HL-60/S4 treated with retinoic acid at 250 ng/mL for 4 days and 3 days (cell line): ENCODE measurements at regions not wholly inside any gene's neighbourhood (a gene's known extent, or its start where the extent isn't known, plus 50 kb on each side); places are given as distances from the start of the nearest gene placed in this dataset.

Experiments used
- in situ Hi-C: fragments of 300-500 bp; cut with MboI; formaldehyde crosslinking; loops from 2 replicates; pipeline ENCODE4 v1.7.0; 2022; ENCODE audit warnings: low sequenced_read_pairs

- in situ Hi-C loops, result no loop called here
These were observed 460.6 kb downstream of the FOXO1 start for GRCh38 chr13:40205771-40206240.

DNA sequence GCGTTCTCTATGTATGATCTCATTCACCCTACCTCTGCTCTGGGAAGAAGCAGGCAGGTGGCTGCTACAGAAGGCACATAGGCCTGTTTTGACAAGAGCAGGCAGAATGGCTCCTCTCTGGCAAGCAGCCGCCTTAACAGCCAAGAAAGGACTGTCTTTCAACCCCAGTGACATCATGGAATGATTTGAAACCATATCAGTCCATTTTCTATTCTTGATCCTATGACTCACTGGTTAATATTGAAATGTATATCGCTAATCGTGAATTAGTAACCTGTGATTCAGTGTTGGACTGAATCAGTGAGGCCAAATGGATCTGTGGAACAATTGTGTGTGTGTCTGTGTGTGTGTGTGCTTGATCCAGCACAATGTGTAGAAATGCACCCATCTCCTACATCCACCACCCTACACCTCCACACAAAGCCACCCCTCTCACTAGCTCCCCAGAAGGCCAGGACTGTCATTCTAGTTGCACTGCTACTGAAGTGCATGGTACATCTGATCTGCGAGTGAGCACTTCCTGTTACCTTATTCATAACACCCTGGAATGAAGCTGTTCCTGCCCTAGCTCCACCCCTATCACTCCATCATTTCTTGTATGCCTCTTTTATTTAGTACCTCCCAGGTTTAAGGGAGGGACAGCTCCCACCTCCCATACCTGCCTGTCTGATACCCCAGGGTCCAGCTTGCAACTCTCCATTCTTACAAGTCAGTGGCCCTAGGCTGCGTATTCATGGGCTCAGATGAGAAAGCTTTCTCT lies 460.0 kb downstream of the FOXO1 start:
- in situ Hi-C loops, result no loop called here

DNA sequence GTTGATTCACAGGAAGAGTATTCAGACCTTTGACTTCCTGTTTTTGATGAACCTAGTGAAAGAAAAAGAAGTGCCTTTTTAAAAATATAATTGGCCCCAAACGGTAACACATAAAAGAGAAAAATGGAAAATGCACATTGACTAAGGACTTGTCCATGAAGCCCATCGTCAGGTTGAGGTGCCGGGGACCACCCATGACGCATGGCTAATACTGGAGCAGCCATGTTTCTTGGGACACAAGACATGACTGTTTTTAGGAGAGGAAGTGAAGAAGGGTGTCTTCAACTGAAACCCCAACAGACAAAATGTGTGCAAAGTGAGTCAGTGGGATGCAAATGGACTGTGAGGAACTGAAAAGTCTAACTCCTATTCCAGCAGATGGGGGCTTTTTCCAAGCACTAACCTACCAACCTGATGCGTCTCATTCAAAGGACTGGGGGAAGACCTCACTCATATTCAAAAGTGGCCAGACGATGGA lies 459.4 kb downstream of the FOXO1 start:
- in situ Hi-C loops, result no loop called here

DNA sequence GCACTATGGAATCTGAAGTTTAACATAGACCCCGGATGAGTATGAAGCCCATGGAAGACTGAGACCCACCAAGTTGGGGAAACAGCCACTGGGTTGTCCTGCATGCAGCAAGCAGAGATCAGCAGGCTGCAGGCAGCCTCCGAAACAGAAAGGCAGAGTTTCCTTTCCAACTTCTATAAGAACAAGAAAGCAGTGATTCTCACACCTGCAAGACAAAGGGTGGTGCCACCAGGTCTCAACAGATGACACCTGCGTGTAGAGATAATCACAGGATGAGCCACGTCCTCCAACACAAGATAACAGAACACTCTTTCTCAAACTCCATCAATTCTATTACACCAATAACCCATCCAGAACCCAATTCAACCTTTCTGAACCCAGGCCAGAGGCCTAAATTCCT lies 457.9 kb downstream of the FOXO1 start:
- in situ Hi-C loops, result no loop called here

- in situ Hi-C loops, result no loop called here
These were observed 455.4 kb downstream of the FOXO1 start for GRCh38 chr13:40210865-40211585.

DNA sequence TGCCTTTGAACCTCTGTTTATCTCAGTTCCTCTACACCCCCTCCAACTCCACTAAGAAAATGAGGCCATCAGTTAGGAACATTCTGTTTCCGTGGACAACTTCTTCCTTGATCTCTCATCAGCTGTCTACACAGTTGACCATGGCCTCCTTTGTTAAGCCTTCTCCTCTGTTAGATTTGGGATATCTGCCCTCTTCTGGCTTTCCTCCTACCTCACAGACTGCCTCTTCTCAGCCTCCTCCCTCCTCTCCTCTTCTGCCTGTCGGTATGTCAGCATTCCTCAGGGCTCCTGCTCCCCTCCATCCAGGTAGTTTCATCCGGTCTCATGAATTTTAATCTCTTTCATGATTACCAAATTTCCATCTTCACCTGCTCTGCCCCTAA lies 454.9 kb downstream of the FOXO1 start:
- in situ Hi-C loops, result no loop called here

DNA sequence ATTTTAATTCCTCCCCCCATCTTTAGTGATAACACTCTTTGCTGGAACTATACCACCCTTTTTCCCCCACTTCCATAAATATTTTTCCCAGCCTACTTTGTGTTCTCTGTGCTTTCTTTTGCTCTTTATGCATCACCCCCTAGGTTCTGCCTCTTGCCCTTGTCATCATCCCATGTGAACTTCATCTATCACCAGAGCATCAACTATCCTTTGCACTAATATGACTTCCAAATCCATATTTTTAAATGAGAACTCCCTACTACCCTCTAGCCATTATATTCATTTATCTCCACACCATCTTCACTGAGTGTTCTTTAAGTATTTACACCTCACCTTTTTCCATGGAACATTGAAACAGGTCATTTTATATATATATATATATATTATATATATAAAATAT lies 452.7 kb downstream of the FOXO1 start:
- in situ Hi-C loops, result no loop called here

DNA sequence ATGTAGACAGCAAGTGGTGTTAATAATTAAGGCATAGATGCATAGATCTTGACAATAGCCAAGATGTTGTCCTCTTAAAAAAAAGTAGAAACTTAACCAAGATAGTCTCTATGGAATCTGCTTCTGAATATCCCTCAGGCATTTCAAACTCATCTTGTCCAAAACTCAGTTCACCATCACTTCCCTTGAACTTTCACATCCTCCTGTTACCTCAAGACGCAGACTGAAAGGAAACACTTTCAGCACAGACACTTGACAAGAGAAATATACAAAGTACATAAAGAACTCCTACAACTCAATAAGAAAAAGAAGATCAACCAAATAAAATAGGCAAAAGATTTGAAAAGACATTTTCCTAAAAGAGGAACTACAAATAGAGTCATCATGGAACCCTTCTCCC lies 451.1 kb downstream of the FOXO1 start:
- in situ Hi-C loops, result no loop called here

GRCh38 chr13:40215747-40216146 lies 450.7 kb downstream of the FOXO1 start:
- in situ Hi-C loops, result no loop called here

- in situ Hi-C loops, result no loop called here
These were observed 448.8 kb downstream of the FOXO1 start for GRCh38 chr13:40217675-40218074.

DNA sequence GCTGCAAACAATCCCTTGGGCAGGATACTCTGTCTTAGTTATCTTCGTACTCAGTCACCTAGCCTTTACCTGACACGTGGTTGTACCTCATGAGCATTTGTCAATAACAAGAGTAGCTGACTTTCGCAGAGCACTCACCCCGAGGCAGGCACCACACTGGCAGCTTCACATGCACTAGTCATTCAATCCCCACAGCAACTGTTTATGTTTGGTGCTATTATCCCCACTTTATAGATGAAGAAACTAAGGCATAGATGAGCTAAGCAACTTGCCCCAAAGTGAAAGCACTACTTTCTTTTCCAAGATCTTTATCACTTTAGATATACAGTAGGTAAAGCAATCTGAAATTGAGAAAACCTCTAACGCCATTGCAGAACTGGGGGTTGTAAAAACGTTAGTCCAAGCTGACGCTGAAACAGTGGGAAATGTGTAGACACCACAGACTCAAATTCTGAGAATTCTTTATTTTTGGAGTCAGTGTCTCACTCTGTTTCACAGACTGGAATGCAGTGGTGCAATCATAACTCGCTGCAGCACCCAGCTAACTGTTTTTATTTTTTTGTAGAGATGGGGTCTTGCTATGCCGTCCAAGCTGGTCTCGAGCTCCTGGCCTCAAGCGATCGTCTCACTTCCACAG lies 446.0 kb downstream of the FOXO1 start:
- in situ Hi-C loops, result no loop called here

- in situ Hi-C loops, result no loop called here
These were observed 445.3 kb downstream of the FOXO1 start for GRCh38 chr13:40221131-40221459.

DNA sequence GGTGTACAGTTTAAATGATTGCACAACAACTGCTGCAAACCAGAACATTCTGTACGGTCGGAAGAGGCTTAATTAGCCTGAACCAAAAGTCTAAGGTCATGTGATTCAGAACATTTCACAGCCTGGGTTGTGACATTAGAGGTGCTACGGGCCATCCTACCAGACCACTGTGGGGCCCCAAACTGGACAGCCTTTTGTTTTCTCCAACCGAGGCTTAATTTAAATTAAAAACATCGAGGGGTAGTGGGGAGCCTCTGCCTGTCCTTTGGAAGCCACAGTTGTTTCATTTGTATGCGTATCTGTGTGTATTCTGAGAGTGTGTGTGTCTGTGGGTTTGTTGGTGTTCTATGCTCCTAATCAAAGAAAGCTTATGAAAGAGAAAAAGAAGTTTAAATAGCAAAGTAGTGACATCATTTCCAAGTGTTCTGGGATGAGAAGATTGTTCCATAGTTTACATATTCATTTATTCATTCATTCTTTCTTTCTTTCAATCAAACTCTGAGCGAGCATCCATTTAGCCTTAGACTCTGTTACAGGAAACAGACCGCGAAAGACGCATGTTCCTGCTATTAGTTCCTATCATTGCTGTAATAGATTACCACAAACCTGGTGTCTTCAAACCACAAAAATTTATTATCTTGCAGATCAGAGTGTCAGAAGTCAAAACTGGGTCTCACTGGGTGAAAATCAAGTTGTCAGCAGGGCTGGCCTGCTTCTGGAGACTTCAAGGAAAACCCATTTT lies 444.8 kb downstream of the FOXO1 start:
- in situ Hi-C loops, result no loop called here

DNA sequence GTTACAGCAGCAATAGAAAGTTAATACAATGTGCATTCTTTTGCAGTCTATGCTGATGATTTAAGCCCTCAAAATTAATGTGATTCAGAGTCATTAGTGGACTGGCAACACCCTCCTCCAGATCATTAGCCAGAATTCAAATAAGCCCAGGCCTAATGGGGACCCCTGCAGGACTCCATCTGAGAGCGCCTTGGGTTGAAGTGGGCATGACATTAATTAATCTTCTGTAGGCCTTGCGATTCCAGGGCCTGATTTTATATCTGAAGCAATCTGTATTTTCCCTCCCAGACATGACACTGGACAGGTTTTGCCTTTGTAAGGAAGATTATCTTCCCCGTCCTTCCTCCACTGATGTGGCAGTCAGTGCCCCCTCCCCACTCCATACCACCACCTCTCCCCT lies 442.9 kb downstream of the FOXO1 start:
- in situ Hi-C loops, result no loop called here

- in situ Hi-C loops, result no loop called here
These were observed 437.9 kb downstream of the FOXO1 start for GRCh38 chr13:40228496-40228895.

DNA sequence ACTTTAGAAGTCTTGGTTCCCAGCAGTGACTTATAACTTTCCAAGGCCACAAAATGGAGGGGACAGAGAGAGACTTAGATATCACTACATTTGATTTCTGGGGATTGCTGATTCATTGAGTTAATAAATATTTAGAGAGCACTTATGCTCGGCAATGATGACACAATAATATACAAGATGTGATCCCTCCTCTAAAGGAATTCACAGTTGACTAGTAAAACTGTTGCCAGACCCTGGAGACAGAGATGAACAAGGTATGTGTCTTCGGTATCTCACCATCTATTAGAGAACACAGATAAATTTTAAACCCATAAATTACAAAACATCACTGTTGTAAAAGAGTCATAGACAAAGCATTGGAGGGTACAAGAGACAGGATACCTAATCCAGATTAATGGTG lies 437.5 kb downstream of the FOXO1 start:
- in situ Hi-C loops, result no loop called here

DNA sequence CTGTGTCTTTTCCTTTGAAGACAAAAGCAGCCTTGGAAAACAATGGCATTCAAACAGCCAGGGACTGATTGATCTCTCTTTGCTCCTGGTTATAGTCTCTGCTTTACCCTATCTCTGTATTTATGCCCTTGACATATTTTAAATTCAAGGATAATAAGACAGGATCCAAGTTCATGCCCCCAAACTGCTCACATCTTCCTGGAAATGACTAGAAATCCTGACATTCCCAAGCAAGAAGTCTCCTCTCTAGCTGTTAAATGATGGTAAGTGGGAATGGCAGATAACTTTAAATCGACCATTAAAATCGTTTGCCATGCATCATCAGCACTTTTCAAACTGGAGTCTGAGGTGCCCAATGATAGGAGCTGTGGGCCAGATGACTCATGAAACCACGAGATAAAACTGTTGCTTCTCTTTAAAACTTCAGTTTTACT lies 435.6 kb downstream of the FOXO1 start:
- in situ Hi-C loops, result no loop called here

DNA sequence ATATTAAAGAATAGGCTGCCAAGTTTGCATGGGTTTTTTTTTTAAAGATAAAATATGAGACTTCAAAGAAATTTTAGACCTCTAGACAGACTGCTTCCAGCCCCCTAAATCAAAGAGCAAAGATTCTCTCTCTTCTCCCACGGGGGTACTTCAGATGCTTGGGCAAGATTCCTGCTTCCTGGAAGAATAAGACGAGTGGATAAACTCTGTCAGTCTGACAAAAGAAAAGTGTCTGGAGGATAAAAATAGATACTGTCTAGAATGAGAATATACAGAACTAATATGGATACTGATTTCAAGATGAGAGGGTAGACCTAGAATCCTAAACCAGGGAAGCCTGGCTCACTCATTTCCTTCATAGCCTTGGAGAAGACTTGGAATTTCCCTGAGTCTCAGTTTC lies 435.1 kb downstream of the FOXO1 start:
- in situ Hi-C loops, result no loop called here

- in situ Hi-C loops, result no loop called here
These were observed 434.7 kb downstream of the FOXO1 start for GRCh38 chr13:40231751-40232150.

DNA sequence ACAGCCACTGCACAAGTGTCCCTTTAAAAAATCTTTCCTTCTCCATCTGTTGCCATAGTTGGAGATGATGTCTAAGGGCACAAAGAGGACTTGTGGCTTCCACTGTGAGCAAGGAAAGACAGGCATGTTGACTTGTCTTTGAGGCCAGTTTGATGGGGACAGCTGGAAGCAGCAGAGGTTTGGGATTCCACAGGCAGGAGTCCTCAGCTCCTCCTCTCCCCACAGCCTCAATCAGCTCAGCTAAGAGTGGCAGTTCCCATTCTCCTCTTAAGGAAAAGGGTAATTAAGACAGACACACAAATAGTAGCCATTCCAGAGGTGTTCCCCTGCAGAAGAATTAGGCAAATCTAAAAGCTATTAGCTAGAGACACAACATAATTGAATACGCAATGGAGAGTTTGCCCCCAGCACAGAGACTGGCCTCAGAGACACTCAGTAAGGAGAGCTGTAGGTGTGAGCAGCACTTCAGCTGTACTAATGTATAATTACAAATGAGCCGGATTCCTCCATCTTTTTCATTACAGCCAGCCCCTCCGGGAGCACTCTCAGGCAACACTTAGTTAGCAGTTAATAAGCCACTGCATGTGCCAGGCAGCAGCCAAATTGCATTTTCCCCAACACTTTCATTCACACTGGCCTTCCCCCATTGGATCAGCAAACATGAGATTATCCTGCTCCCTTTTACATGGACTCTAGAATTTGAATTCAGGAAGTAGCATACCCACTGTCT lies 434.0 kb downstream of the FOXO1 start:
- in situ Hi-C loops, result no loop called here
